ENCODE measurements at regions not wholly inside any gene's neighbourhood (a gene's known extent, or its start where the extent isn't known, plus 50 kb on each side); places are given as distances from the start of the nearest gene placed in this dataset.

GRCh38 chr2:194044321-194044720, 1612.7 kb upstream of the SLC39A10 start:
- TF ChIP-seq EZH2 (optimal IDR thresholded peaks at IDR 0.05; ENCODE audit: low read depth, low read length) (no peak), CTCF (IDR thresholded peaks at IDR 0.05; ENCODE audit: low read length) (no peak), EZH2phosphoT487 (IDR thresholded peaks at IDR 0.05; ENCODE audit: low read length) (no peak)
